Caco-2 (cell line): ENCODE measurements at regions not wholly inside any gene's neighbourhood (a gene's known extent, or its start where the extent isn't known, plus 50 kb on each side); places are given as distances from the start of the nearest gene placed in this dataset.

ENCODE experiments used
- BruUV-seq: library from RNA; stranded (reverse); fragments of 400-500 nt; replicated peaks from 2 replicates; lab custom pipeline; 2021; lab: Mats Ljungman, UMichigan
- CTCF ChIA-PET: fragments of 300-600 bp; sonication (Branson Sonifier 250); formaldehyde crosslinking; loops from one replicate; lab custom pipeline; 2022; ENCODE audit warnings: antibody characterized with exemption; lab: Charles Lee
- POLR2A ChIA-PET: fragments of 300-600 bp; sonication (Branson Sonifier 250); formaldehyde crosslinking; loops from one replicate; lab custom pipeline; 2022; ENCODE audit warnings: antibody characterized with exemption; lab: Charles Lee
- DNase-seq, 2 experiments: peaks; one replicate each; pipeline versions ENCODE4 v3.0.0 to v3.0.0-alpha.2; 2020 to 2022
- H3K27me3 ChIP-seq: replicated peaks from 2 replicates; pipeline ENCODE4 v1.6.0; 2011; ENCODE audit warnings: low read length; ENCODE audit not compliant: control insufficient read depth, insufficient read depth
- H3K36me3 ChIP-seq: 2 replicates; pipeline ENCODE4 v1.5.1; 2011; ENCODE audit warnings: low read length; ENCODE audit not compliant: control insufficient read depth, insufficient read depth
- H3K4me1 ChIP-seq: fragments of 250-450 bp; sonication (Bioruptor Pico); 2 replicates; pipeline ENCODE4 v1.5.1; 2020; ENCODE audit warnings: mild to moderate bottlenecking
- H3K4me3 ChIP-seq: 2 replicates; pipeline ENCODE4 v1.5.1; 2011; ENCODE audit warnings: low read depth, mild to moderate bottlenecking, control low read depth, low read length
- H3K9me3 ChIP-seq: fragments of 250-450 bp; sonication (Bioruptor Pico); 2 replicates; pipeline ENCODE4 v1.5.1; 2020; ENCODE audit warnings: mild to moderate bottlenecking, moderate library complexity
- H3K27ac Mint-ChIP-seq: one replicate; pipeline ENCODE4 v1.8.0; 2022; ENCODE audit warnings: mixed read lengths; ENCODE audit not compliant: unreplicated experiment
- H3K27me3 Mint-ChIP-seq: one replicate; pipeline ENCODE4 v1.8.0; 2022; ENCODE audit warnings: mixed read lengths; ENCODE audit not compliant: insufficient read depth, unreplicated experiment
- H3K36me3 Mint-ChIP-seq: one replicate; pipeline ENCODE4 v1.8.0; 2022; ENCODE audit warnings: mild to moderate bottlenecking, mixed read lengths; ENCODE audit not compliant: insufficient read depth, unreplicated experiment
- H3K4me1 Mint-ChIP-seq: one replicate; pipeline ENCODE4 v1.8.0; 2022; ENCODE audit warnings: low read depth, mixed read lengths; ENCODE audit not compliant: unreplicated experiment
- H3K4me3 Mint-ChIP-seq: one replicate; pipeline ENCODE4 v1.8.0; 2022; ENCODE audit warnings: mild to moderate bottlenecking, moderate library complexity, mixed read lengths; ENCODE audit not compliant: unreplicated experiment
- H3K9me3 Mint-ChIP-seq: one replicate; pipeline ENCODE4 v1.8.0; 2022; ENCODE audit warnings: mixed read lengths; ENCODE audit not compliant: unreplicated experiment
- CTCF ChIP-seq, 2 experiments: fragments of 200-600 bp in 1 of 2; IDR thresholded peaks; 1 replicate in 1 of 2; 2 replicates in 1 of 2; pipeline versions ENCODE4 v1.5.1 to v1.8.0; 2011 to 2022; ENCODE audit warnings: antibody characterized with exemption in 1 of 2, control low read depth in 1 of 2, inconsistent platforms in 1 of 2, low read depth in 1 of 2, low read length in 1 of 2, mild to moderate bottlenecking in 1 of 2, moderate library complexity in 1 of 2; ENCODE audit not compliant: insufficient read depth in 1 of 2, severe bottlenecking in 1 of 2, unreplicated experiment in 1 of 2
- intact Hi-C: fragments of 100-400 bp; cut with micrococcal nuclease; formaldehyde crosslinking; loops from one replicate; pipeline ENCODE4 v1.10.0; 2022; ENCODE audit not compliant: unreplicated experiment

GRCh38 chr6:125414507-125414906 is 112.7 kb upstream of the HDDC2 start:
- POLR2A ChIA-PET, result no interaction called here
- Mint-ChIP-seq H3K4me3 (no peak overlapping the region), H3K27me3 (peaks cover 9% of the 10 kb centered on the region), H3K9me3 (no peaks in the 10 kb centered on the region), H3K36me3 (no peaks in the 10 kb centered on the region), H3K27ac (no peak overlapping the region), H3K4me1 (no peaks in the 10 kb centered on the region)
- no TSS peak for BruUV-seq
- Histone ChIP-seq H3K27me3 (no peaks in the 10 kb centered on the region), H3K9me3 (no peaks in the 10 kb centered on the region), H3K4me3 (no peak overlapping the region), H3K36me3 (no peaks in the 10 kb centered on the region), H3K4me1 (no peaks in the 10 kb centered on the region)
- no peak for DNase-seq
- intact Hi-C loops, result no loop called here
- CTCF ChIA-PET, result no interaction called here
- no peak for TF ChIP-seq CTCF (IDR thresholded peaks at IDR 0.05; ENCODE audit: insufficient read depth in 1 of 2, low read depth in 1 of 2, low read length in 1 of 2, severe bottlenecking in 1 of 2, unreplicated experiment in 1 of 2)

- TF ChIP-seq CTCF (IDR thresholded peaks at IDR 0.05; ENCODE audit: insufficient read depth in 1 of 2, low read depth in 1 of 2, low read length in 1 of 2, severe bottlenecking in 1 of 2, unreplicated experiment in 1 of 2), result no peak
- CTCF ChIA-PET, result no interaction called here
- intact Hi-C loops, result no loop called here
- Histone ChIP-seq H3K4me3 (no peak overlapping the region), H3K4me1 (no peaks in the 10 kb centered on the region), H3K36me3 (no peaks in the 10 kb centered on the region), H3K9me3 (no peaks in the 10 kb centered on the region), H3K27me3 (no peaks in the 10 kb centered on the region)
- no peaks in the 10 kb centered on the region for H3K4me1 Mint-ChIP-seq
- H3K4me3 Mint-ChIP-seq, result no peak overlapping the region
- no TSS peak for BruUV-seq
- H3K36me3 Mint-ChIP-seq, result no peaks in the 10 kb centered on the region
- DNase-seq, result no peak
- peaks cover 9% of the 10 kb centered on the region for H3K27me3 Mint-ChIP-seq
- POLR2A ChIA-PET, result no interaction called here
- H3K27ac Mint-ChIP-seq, result no peak overlapping the region
- H3K9me3 Mint-ChIP-seq, result no peaks in the 10 kb centered on the region
Observed at GRCh38 chr6:125415913-125416312, 114.1 kb upstream of the HDDC2 start.

GRCh38 chr6:125421836-125422235 is 120.1 kb upstream of the HDDC2 start:
- Mint-ChIP-seq H3K27ac (no peak overlapping the region), H3K4me1 (no peaks in the 10 kb centered on the region), H3K9me3 (no peaks in the 10 kb centered on the region), H3K36me3 (no peaks in the 10 kb centered on the region), H3K4me3 (no peak overlapping the region), H3K27me3 (peaks cover 8% of the 10 kb centered on the region)
- Histone ChIP-seq H3K4me3 (no peak overlapping the region), H3K4me1 (no peaks in the 10 kb centered on the region), H3K27me3 (no peaks in the 10 kb centered on the region), H3K36me3 (no peaks in the 10 kb centered on the region), H3K9me3 (no peaks in the 10 kb centered on the region)
- DNase-seq, result peak; percentile 1 to 31
- TF ChIP-seq CTCF (IDR thresholded peaks at IDR 0.05; ENCODE audit: insufficient read depth in 1 of 2, low read depth in 1 of 2, low read length in 1 of 2, severe bottlenecking in 1 of 2, unreplicated experiment in 1 of 2), result no peak
- intact Hi-C loops, result no loop called here
- ChIA-PET POLR2A (no interaction called here), CTCF (no interaction called here)
- BruUV-seq, result no TSS peak
